ENCODE measurements at regions not wholly inside any gene's neighbourhood (a gene's known extent, or its start where the extent isn't known, plus 50 kb on each side); places are given as distances from the start of the nearest gene placed in this dataset.
"Not testable (repeated sequence)": the region's sequence is repeated elsewhere in the genome, so short reads cannot be mapped to it uniquely, and the experiment has no call there.

DNA sequence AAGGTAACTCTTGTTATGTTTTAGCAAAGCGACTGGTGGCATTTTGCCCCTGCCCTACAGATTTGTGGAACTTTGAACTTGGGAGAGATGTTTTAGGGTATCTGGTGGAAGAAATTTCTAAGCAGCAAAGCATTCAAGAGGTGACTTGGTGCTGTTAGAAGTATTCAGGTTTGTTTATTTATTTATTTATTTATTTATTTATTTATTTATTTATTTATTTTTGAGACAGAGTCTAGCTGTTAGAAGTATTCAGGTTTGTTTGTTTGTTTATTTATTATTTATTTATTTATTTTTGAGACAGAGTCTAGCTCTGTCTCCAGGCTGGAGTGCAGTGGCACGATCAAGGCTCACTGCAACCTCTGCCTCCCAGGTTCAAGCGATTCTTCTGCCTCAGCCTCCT lies 89.8 kb upstream of the DDHD1 start:
- not testable (repeated sequence) for DNase-seq

DNA sequence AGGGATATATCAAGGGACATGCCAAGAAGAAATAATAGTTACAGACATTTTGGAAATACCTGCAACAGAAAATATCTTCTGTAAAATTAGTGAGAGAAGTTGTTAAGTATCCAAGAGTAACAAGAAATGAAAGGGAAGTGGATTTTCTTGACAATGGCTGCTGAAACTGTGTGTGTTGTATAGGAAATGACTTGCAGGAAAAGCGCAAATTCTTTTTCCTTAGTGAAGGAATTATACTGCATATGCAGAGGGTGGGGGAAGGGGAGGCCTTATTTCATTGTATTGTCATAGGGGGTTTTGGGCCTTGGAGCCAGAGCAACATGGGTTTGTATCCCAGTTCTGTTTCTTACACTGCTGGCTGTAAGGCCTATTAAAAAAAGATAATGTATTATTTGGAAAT lies 84.4 kb upstream of the DDHD1 start:
- no peak for DNase-seq

DNA sequence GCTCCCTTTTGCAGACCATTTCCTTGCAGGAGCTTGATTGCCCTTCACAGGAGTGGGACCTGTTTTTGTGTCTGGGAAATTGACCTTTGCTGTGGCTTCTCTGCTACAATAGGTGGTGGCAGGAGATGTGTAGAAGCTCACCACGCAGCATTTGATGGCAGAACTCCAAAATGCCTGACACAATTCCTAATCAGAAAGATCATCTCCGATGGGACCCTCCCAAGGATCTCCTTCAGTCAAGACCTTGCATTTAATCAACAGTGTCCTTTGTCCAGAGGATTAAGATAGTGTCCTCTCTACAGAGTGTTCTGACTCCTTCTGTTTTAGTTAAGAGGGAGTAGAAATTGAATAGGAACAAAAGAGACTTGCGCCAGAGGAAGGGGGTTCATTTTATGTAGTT lies 83.6 kb upstream of the DDHD1 start:
- no peak for DNase-seq

GRCh38 chr14:53231171-53231570 lies 78.0 kb upstream of the DDHD1 start:
- DNase-seq = no peak

- no peak for DNase-seq
These were observed 75.8 kb upstream of the DDHD1 start for GRCh38 chr14:53228966-53229365.

DNA sequence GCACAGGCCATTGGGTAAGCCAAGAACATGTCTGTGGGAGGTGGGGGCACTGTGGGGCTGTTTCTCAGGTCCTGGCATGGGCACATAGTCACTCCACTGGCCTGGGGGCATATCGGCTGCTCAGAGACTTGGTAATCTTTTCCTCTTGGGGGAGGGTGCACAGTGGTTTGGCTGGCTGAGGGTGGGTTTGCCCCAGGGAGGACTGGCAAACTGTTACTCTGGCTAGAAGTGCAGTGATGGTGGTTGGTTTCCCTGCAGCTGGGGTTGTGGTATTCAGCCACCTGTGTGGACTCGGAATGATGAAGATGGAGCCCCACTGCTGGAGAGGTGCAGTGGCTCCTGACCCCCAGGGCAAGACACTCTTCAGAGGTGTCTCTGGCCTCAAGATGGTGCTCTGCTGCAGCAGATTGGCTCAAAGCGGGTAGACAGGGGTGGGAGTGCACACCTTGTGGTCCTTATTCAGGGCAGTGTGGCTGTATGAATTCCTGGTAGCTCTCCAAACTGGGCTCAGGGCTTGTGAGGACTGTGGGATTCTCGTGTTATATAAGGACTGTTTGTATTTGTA lies 74.1 kb upstream of the DDHD1 start:
- DNase-seq = no peak

DNA sequence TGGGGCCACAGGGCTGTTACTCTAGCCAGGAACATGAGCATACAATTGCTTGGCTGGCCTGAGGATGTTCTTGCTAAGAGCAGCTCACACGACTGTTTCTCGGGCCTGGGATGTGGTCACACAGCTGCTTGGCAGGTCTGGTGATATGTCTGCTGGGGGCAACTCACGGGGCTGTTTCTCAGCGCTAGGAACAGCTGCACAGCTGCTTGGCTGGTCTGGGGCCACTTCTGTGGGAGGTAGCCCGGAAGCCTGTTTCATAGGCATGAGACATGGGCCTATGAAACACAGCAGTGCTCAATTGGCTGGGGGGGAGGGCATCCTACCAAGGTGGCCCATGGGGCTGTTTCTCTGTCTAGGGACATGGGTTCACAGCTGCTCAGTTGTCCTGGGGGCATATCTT lies 73.4 kb upstream of the DDHD1 start:
- no peak for DNase-seq

- DNase-seq = no peak
These were observed 67.8 kb upstream of the DDHD1 start for GRCh38 chr14:53220914-53221313.

DNA sequence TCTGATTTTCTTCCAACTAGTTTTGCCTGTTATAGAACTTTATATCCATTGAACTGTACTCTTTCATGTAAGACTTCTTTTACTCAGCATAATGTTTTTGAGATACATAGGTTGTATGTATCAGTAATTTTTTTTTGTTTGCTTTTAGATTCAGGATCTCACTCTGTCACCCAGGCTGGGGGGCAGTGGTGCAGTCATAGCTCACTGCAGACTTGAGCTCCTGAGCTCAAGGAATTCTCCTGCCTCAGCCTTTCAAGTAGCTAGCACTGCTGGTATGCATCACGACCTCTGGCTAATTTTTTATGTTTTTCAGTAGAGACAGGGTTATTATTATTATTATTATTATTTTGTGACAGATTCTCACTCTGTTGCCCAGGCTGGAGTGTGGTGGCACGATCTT lies 65.0 kb upstream of the DDHD1 start:
- no peak for DNase-seq

- DNase-seq = peak; percentile 97
These were observed 64.3 kb upstream of the DDHD1 start for GRCh38 chr14:53217316-53217994.

GRCh38 chr14:53216955-53217315 lies 63.8 kb upstream of the DDHD1 start:
- not testable (repeated sequence) for DNase-seq

DNA sequence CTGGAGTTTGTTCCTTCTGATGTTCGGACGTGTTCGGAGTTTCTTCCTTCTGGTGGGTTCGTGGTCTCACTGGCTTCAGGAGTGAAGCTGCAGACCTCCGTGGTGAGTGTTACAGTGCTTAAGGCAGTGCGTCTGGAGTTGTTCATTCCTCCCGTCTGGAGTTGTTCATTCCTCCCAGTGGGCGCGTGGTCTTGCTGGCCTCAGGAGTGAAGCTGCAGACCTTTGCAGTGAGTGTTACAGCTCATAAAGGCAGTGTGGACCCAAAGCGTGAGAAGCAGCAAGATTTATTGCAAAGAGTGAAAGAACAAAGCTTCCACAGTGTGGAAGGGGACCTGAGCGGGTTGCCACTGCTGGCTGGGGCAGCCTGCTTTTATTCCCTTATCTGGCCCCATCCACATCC lies 63.4 kb upstream of the DDHD1 start:
- DNase-seq = peak; percentile 55

DNA sequence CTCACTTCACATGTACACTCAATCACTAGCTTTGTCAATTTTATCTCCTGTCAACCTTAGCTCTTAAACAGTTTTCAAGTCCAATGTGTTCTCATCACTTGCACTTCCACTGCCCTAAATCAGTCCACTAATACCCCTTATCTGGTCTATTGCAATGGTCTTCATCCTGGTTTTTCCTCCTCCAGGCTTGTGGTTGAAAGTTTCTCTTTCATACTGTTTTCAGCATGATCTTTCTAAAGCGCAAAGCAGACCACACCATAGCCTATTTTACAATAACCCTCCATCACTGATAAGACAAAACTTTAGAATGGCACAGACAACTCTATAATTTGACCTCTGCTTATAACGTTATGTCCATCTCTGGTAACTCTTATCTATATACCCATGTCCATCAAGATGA lies 62.0 kb upstream of the DDHD1 start:
- DNase-seq = no peak

DNA sequence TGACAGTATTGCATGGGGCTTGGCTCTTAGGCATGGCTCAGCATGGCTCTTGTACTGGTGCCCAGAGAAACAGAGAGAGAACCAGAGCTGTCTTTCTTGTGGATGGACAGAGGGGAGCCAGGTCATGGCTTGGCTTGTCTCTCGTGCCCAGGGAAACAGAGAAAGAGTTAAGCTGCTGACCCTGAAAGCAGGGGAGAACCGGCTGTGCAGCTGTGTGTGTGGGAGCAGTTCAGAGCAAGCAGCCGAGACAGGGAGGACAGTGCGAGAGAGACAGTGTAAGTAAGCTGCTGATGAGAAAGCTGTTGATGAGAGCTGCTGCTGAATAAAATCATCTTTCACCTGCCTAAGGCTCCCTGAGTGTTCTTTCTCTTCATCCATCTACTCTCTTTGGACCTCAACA lies 61.3 kb upstream of the DDHD1 start:
- DNase-seq = no peak

- DNase-seq = no peak
These were observed 60.6 kb upstream of the DDHD1 start for GRCh38 chr14:53213761-53214160.

DNA sequence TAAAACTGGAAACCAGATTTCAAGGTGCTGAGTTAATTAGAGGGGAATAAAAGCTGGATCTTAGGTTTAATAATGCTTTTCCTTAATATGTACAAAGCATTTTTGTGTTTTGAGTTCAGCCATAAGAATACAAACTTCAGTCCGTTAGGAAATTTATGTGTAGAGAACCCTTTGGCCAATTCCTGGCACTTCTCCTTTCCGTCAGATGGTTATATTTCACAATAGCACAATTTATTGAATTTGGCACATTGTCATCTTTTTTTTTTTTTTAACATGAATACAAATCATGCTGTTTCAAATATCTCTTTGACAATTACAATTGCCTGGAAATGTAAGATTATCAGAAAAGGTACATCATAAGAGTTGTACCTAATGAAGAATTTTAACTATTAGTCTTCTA lies 56.2 kb upstream of the DDHD1 start:
- DNase-seq = no peak
